HUES48 (cell line): ENCODE measurements at regions not wholly inside any gene's neighbourhood (a gene's known extent, or its start where the extent isn't known, plus 50 kb on each side); places are given as distances from the start of the nearest gene placed in this dataset.

Source experiments
- H3K27ac ChIP-seq: one replicate; pipeline ENCODE4 v1.7.0; 2013; ENCODE audit warnings: low read depth, low read length, inconsistent platforms
- H3K27me3 ChIP-seq: 2 replicates; pipeline ENCODE4 v1.6.1; 2013; ENCODE audit warnings: mild to moderate bottlenecking, low read length; ENCODE audit not compliant: control insufficient read depth, insufficient read depth
- H3K36me3 ChIP-seq: 2 replicates; pipeline ENCODE4 v1.6.1; 2013; ENCODE audit warnings: low read length; ENCODE audit not compliant: control insufficient read depth, insufficient read depth
- H3K4me1 ChIP-seq: 2 replicates; pipeline ENCODE4 v1.6.1; 2013; ENCODE audit warnings: mild to moderate bottlenecking, low read length; ENCODE audit not compliant: control insufficient read depth, insufficient read depth
- H3K4me3 ChIP-seq: 2 replicates; pipeline ENCODE4 v1.5.1; 2013; ENCODE audit warnings: mild to moderate bottlenecking, low read depth, low read length
- H3K9ac ChIP-seq: 2 replicates; pipeline ENCODE4 v1.6.1; 2013; ENCODE audit warnings: mild to moderate bottlenecking, low read depth, low read length, moderate library complexity
- H3K9me3 ChIP-seq: 2 replicates; pipeline ENCODE4 v1.6.1; 2013; ENCODE audit warnings: low read length; ENCODE audit not compliant: control insufficient read depth, insufficient read depth

- Histone ChIP-seq H3K27ac (no peak overlapping the region), H3K27me3 (no peaks in the 10 kb centered on the region), H3K9me3 (no peaks in the 10 kb centered on the region), H3K4me3 (no peak overlapping the region), H3K36me3 (no peaks in the 10 kb centered on the region), H3K4me1 (no peaks in the 10 kb centered on the region), H3K9ac (no peak overlapping the region)
These were observed 190.0 kb upstream of the GPR12 start for GRCh38 chr13:26950546-26950945.

GRCh38 chr13:26949701-26950502, 189.3 kb upstream of the GPR12 start:
- Histone ChIP-seq H3K36me3 (no peaks in the 10 kb centered on the region), H3K9ac (no peak overlapping the region), H3K4me1 (no peaks in the 10 kb centered on the region), H3K27ac (no peak overlapping the region), H3K27me3 (no peaks in the 10 kb centered on the region), H3K4me3 (no peak overlapping the region), H3K9me3 (no peaks in the 10 kb centered on the region)

- Histone ChIP-seq H3K9me3 (no peaks in the 10 kb centered on the region), H3K4me3 (no peak overlapping the region), H3K9ac (no peak overlapping the region), H3K27ac (no peak overlapping the region), H3K36me3 (no peaks in the 10 kb centered on the region), H3K4me1 (no peaks in the 10 kb centered on the region), H3K27me3 (no peaks in the 10 kb centered on the region)
These were observed 187.8 kb upstream of the GPR12 start for GRCh38 chr13:26948353-26948752.

GRCh38 chr13:26946684-26947343, 186.2 kb upstream of the GPR12 start:
- H3K9ac ChIP-seq, result no peak overlapping the region
- H3K27ac ChIP-seq, result no peak overlapping the region
- no peaks in the 10 kb centered on the region for H3K36me3 ChIP-seq
- peaks cover 4% of the 10 kb centered on the region; the same call in 1 of the 2 replicates for H3K4me1 ChIP-seq
- no peaks in the 10 kb centered on the region for H3K9me3 ChIP-seq
- no peak overlapping the region for H3K4me3 ChIP-seq
- no peaks in the 10 kb centered on the region for H3K27me3 ChIP-seq

GRCh38 chr13:26943748-26944147, 183.2 kb upstream of the GPR12 start:
- no peak overlapping the region for H3K4me3 ChIP-seq
- H3K27ac ChIP-seq, result no peak overlapping the region
- H3K36me3 ChIP-seq, result no peaks in the 10 kb centered on the region
- H3K4me1 ChIP-seq, result peaks cover 4% of the 10 kb centered on the region; the same call in 1 of the 2 replicates
- H3K27me3 ChIP-seq, result no peaks in the 10 kb centered on the region
- H3K9me3 ChIP-seq, result no peaks in the 10 kb centered on the region
- H3K9ac ChIP-seq, result no peak overlapping the region

- Histone ChIP-seq H3K9ac (no peak overlapping the region), H3K4me1 (peaks cover 4% of the 10 kb centered on the region; the same call in 1 of the 2 replicates), H3K9me3 (no peaks in the 10 kb centered on the region), H3K4me3 (no peak overlapping the region), H3K36me3 (no peaks in the 10 kb centered on the region), H3K27ac (no peak overlapping the region), H3K27me3 (no peaks in the 10 kb centered on the region)
These were observed 181.6 kb upstream of the GPR12 start for GRCh38 chr13:26942184-26942583.

- Histone ChIP-seq H3K4me3 (no peak overlapping the region), H3K36me3 (no peaks in the 10 kb centered on the region), H3K27ac (no peak overlapping the region), H3K4me1 (peaks cover 4% of the 10 kb centered on the region; the same call in 1 of the 2 replicates), H3K27me3 (no peaks in the 10 kb centered on the region), H3K9me3 (no peaks in the 10 kb centered on the region), H3K9ac (no peak overlapping the region)
These were observed 181.0 kb upstream of the GPR12 start for GRCh38 chr13:26941345-26942174.

- Histone ChIP-seq H3K4me1 (no peaks in the 10 kb centered on the region), H3K4me3 (no peak overlapping the region), H3K27ac (no peak overlapping the region), H3K9ac (no peak overlapping the region), H3K9me3 (no peaks in the 10 kb centered on the region), H3K27me3 (no peaks in the 10 kb centered on the region), H3K36me3 (no peaks in the 10 kb centered on the region)
These were observed 173.5 kb upstream of the GPR12 start for GRCh38 chr13:26934096-26934495.

- Histone ChIP-seq H3K9me3 (no peaks in the 10 kb centered on the region), H3K9ac (no peak overlapping the region), H3K4me1 (no peaks in the 10 kb centered on the region), H3K4me3 (no peak overlapping the region), H3K36me3 (no peaks in the 10 kb centered on the region), H3K27me3 (no peaks in the 10 kb centered on the region), H3K27ac (no peak overlapping the region)
These were observed 171.9 kb upstream of the GPR12 start for GRCh38 chr13:26932465-26932864.

GRCh38 chr13:26929971-26930730, 169.6 kb upstream of the GPR12 start:
- Histone ChIP-seq H3K27ac (no peak overlapping the region), H3K27me3 (no peaks in the 10 kb centered on the region), H3K36me3 (no peaks in the 10 kb centered on the region), H3K4me3 (peak overlapping the region; percentile 42), H3K9me3 (no peaks in the 10 kb centered on the region), H3K9ac (peak overlapping the region; percentile 67), H3K4me1 (no peaks in the 10 kb centered on the region)
